OCI-LY7 (cell line): ENCODE measurements at regions not wholly inside any gene's neighbourhood (a gene's known extent, or its start where the extent isn't known, plus 50 kb on each side); places are given as distances from the start of the nearest gene placed in this dataset.

ENCODE experiments used
- EZH2phosphoT487 ChIP-seq: fragments of 200-600 bp; sonication (generic); IDR thresholded peaks from 2 replicates; pipeline ENCODE4 v1.6.1; 2018; ENCODE audit warnings: low read depth, borderline replicate concordance, mild to moderate bottlenecking, mixed run types, antibody characterized with exemption, low read length, moderate library complexity, mixed read lengths
- TF ChIP-seq, protein P1 (sequence below): fragments of 200-600 bp; sonication (generic); conservative IDR thresholded peaks from 2 replicates; pipeline ENCODE4 v1.5.1; 2014; ENCODE audit warnings: mild to moderate bottlenecking, antibody characterized with exemption, low read length, moderate library complexity, mixed read lengths

- TF ChIP-seq, protein P1, sequence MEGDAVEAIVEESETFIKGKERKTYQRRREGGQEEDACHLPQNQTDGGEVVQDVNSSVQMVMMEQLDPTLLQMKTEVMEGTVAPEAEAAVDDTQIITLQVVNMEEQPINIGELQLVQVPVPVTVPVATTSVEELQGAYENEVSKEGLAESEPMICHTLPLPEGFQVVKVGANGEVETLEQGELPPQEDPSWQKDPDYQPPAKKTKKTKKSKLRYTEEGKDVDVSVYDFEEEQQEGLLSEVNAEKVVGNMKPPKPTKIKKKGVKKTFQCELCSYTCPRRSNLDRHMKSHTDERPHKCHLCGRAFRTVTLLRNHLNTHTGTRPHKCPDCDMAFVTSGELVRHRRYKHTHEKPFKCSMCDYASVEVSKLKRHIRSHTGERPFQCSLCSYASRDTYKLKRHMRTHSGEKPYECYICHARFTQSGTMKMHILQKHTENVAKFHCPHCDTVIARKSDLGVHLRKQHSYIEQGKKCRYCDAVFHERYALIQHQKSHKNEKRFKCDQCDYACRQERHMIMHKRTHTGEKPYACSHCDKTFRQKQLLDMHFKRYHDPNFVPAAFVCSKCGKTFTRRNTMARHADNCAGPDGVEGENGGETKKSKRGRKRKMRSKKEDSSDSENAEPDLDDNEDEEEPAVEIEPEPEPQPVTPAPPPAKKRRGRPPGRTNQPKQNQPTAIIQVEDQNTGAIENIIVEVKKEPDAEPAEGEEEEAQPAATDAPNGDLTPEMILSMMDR: no peak
- no peak for TF ChIP-seq EZH2phosphoT487
These were observed 710.0 kb downstream of the QKI start for GRCh38 chr6:164124473-164124872.
